Thyroid gland (tissue), 4 donors: ENCODE measurements at regions not wholly inside any gene's neighbourhood (a gene's known extent, or its start where the extent isn't known, plus 50 kb on each side); places are given as distances from the start of the nearest gene placed in this dataset.

ENCODE experiments used
- POLR2A ChIP-seq, 2 donors: fragments of 450-650 bp; IDR thresholded peaks; one replicate each; pipeline ENCODE4 v1.6.1; 2017; ENCODE audit warnings: antibody characterized with exemption in 2 of 2, mild to moderate bottlenecking in 2 of 2, moderate library complexity in 1 of 2
- TF ChIP-seq, protein P1 (sequence below), 6 experiments: fragments of 200-600 bp in 3 of 6; fragments of 450-650 bp in 3 of 6; sonication (generic) in 3 of 6; IDR thresholded peaks; one replicate each; pipeline ENCODE4 v1.5.1; 2016 to 2019; ENCODE audit warnings: antibody characterized with exemption in 6 of 6, mild to moderate bottlenecking in 2 of 6, inconsistent platforms in 1 of 6, moderate library complexity in 1 of 6

DNA sequence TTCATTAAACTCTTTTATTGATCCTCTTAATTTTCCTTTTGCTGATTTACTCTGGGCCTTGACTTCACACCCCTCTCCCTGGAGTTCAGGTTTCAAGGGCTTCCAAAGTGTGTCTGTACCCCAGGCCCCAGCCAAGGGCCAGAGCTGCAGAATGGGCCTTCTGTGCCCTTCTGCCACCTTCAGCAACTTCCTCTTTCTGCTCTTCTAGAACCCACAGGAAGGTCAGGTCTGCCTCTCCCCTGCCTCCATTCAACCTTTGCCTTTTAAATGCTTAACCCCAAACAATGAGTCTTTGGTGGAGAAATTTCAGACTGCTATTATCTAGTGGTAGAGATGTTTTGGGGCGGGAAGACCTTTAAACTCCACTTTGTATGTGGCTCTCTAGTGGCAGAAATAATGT lies 63.1 kb downstream of the TSN start:
- TF ChIP-seq, protein P1, sequence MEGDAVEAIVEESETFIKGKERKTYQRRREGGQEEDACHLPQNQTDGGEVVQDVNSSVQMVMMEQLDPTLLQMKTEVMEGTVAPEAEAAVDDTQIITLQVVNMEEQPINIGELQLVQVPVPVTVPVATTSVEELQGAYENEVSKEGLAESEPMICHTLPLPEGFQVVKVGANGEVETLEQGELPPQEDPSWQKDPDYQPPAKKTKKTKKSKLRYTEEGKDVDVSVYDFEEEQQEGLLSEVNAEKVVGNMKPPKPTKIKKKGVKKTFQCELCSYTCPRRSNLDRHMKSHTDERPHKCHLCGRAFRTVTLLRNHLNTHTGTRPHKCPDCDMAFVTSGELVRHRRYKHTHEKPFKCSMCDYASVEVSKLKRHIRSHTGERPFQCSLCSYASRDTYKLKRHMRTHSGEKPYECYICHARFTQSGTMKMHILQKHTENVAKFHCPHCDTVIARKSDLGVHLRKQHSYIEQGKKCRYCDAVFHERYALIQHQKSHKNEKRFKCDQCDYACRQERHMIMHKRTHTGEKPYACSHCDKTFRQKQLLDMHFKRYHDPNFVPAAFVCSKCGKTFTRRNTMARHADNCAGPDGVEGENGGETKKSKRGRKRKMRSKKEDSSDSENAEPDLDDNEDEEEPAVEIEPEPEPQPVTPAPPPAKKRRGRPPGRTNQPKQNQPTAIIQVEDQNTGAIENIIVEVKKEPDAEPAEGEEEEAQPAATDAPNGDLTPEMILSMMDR (IDR thresholded peaks at IDR 0.05) = no peak
- no peak for TF ChIP-seq POLR2A (IDR thresholded peaks at IDR 0.05)
